Astrocyte (in vitro differentiated cells and primary cell): ENCODE measurements at regions not wholly inside any gene's neighbourhood (a gene's known extent, or its start where the extent isn't known, plus 50 kb on each side); places are given as distances from the start of the nearest gene placed in this dataset.

Experiments used
- EZH2 ChIP-seq: IDR thresholded peaks from 2 replicates; pipeline ENCODE4 v1.6.1; 2012; ENCODE audit warnings: mild to moderate bottlenecking, low read length, inconsistent platforms; ENCODE audit not compliant: insufficient read depth
- TF ChIP-seq, protein P1 (sequence below): IDR thresholded peaks from 2 replicates; pipeline ENCODE4 v1.5.1; 2011; ENCODE audit warnings: low read depth, mild to moderate bottlenecking, inconsistent platforms, low read length, moderate library complexity; ENCODE audit not compliant: insufficient read depth

GRCh38 chr9:27625751-27626150 is 52.5 kb upstream of the C9orf72 start:
- TF ChIP-seq, protein P1, sequence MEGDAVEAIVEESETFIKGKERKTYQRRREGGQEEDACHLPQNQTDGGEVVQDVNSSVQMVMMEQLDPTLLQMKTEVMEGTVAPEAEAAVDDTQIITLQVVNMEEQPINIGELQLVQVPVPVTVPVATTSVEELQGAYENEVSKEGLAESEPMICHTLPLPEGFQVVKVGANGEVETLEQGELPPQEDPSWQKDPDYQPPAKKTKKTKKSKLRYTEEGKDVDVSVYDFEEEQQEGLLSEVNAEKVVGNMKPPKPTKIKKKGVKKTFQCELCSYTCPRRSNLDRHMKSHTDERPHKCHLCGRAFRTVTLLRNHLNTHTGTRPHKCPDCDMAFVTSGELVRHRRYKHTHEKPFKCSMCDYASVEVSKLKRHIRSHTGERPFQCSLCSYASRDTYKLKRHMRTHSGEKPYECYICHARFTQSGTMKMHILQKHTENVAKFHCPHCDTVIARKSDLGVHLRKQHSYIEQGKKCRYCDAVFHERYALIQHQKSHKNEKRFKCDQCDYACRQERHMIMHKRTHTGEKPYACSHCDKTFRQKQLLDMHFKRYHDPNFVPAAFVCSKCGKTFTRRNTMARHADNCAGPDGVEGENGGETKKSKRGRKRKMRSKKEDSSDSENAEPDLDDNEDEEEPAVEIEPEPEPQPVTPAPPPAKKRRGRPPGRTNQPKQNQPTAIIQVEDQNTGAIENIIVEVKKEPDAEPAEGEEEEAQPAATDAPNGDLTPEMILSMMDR, result no peak
- no peak for TF ChIP-seq EZH2
